ENCODE measurements at regions not wholly inside any gene's neighbourhood (a gene's known extent, or its start where the extent isn't known, plus 50 kb on each side); places are given as distances from the start of the nearest gene placed in this dataset.

DNA sequence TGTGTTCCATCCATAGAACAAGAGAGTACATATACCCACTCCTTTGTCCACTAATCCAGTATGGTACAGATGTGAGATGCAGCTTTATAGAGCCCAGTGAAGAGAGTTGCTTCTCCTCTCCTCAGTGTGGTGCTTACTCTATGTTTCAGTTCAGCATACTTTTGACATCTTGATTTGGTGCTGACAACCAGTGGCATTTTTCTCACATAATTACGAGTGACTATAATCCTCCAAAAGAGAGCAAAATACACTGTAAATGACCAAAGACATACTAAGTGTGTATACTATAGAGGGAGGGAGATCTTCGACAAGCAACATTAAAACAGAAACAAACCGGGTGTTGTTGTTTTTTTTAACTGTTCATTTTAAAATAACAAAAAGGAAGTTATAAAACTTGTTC is 191.5 kb downstream of the KLHL28 start:
- Histone ChIP-seq H3K27ac (no peak overlapping the region), H3K27me3 (no peaks in the 10 kb centered on the region), H3K36me3 (no peaks in the 10 kb centered on the region), H3K4me1 (no peaks in the 10 kb centered on the region), H3K9me3 (no peaks in the 10 kb centered on the region), H3K4me3 (no peak overlapping the region)
- intact Hi-C loops (cut with DNase I): no loop called here
- DNase-seq (peak in 1 of 4 donors; percentile 21), ATAC-seq (no peak)
- TF ChIP-seq, protein P1, sequence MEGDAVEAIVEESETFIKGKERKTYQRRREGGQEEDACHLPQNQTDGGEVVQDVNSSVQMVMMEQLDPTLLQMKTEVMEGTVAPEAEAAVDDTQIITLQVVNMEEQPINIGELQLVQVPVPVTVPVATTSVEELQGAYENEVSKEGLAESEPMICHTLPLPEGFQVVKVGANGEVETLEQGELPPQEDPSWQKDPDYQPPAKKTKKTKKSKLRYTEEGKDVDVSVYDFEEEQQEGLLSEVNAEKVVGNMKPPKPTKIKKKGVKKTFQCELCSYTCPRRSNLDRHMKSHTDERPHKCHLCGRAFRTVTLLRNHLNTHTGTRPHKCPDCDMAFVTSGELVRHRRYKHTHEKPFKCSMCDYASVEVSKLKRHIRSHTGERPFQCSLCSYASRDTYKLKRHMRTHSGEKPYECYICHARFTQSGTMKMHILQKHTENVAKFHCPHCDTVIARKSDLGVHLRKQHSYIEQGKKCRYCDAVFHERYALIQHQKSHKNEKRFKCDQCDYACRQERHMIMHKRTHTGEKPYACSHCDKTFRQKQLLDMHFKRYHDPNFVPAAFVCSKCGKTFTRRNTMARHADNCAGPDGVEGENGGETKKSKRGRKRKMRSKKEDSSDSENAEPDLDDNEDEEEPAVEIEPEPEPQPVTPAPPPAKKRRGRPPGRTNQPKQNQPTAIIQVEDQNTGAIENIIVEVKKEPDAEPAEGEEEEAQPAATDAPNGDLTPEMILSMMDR (IDR thresholded peaks at IDR 0.05): no peak

DNA sequence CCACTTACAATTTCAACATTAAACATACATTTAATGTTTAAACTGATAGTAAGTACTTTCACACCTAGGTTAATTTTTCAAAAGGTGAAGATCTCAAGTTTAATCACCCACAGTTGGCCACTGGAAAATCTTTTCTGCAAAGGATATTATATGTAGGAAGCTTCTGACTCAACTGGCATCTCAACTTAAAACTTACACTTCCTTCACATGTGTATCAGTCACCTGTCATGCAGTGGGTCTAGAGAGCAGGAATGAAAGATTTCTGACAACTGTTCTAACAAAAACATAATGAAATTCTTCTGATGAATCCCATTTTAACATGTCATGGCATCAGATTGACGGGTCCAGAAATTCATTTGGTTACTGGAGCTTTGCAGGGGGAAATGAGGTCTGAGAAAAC is 192.8 kb downstream of the KLHL28 start:
- Histone ChIP-seq H3K4me1 (no peaks in the 10 kb centered on the region), H3K27ac (no peak overlapping the region), H3K36me3 (no peaks in the 10 kb centered on the region), H3K4me3 (no peak overlapping the region), H3K9me3 (no peaks in the 10 kb centered on the region), H3K27me3 (no peaks in the 10 kb centered on the region)
- intact Hi-C loops (cut with DNase I): no loop called here
- no peak for DNase-seq
- TF ChIP-seq, protein P1 (IDR thresholded peaks at IDR 0.05): no peak
- no peak for ATAC-seq

DNA sequence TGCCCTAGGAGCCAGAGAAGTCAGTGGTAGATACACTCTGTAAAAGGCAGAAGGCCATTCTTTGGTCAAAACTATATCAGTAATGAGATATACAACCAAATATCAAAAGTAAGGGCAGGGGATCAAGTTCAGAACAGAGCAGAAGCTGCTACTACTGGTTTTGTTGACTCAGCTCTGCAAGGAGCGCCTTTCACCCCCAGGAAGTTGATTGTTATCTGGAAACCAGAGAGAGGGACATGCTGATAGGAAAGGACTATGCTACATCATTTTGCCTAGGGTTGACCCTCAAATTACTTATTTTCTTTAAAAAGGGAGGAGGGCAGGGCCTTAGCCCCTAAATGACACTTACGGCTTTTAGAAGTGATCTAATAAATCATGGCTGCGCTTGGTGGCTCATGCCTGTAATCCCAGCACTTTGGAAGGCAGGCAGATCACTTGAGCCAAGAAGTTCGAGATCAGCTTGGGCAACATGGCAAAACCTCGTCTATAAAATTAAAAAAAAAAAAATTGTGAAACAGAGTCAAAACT is 194.0 kb downstream of the KLHL28 start:
- H3K27me3 ChIP-seq: no peaks in the 10 kb centered on the region
- no peaks in the 10 kb centered on the region for H3K36me3 ChIP-seq
- no peaks in the 10 kb centered on the region for H3K9me3 ChIP-seq
- no peak for DNase-seq
- TF ChIP-seq, protein P1 (IDR thresholded peaks at IDR 0.05): no peak
- H3K4me1 ChIP-seq: no peaks in the 10 kb centered on the region
- intact Hi-C loops (cut with DNase I): no loop called here
- no peak overlapping the region for H3K27ac ChIP-seq
- no peak overlapping the region for H3K4me3 ChIP-seq
- ATAC-seq: no peak

DNA sequence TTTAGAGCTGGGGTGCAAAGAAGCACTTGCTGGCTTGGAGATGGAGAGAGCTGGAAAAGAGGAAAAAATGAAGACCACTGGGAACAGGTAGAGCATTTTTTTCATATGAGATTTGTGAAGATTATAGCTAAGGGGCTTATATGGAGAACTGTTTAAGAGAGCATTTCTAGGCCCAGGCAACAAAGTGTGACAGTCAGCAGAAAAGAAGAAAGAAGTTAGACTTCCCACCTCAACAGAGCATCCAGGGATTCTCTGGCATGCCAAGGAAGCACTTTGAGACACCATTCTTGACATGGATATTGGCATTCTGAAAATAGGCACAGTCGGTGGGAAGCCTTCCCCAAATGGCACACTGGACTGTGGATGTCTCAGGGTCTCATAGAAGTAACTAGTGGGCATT is 195.5 kb downstream of the KLHL28 start:
- TF ChIP-seq, protein P1 (IDR thresholded peaks at IDR 0.05): no peak
- DNase-seq (no peak), ATAC-seq (no peak)
- Histone ChIP-seq H3K27ac (no peak overlapping the region), H3K4me3 (no peak overlapping the region), H3K36me3 (no peaks in the 10 kb centered on the region), H3K9me3 (no peaks in the 10 kb centered on the region), H3K27me3 (no peaks in the 10 kb centered on the region), H3K4me1 (no peaks in the 10 kb centered on the region)
- intact Hi-C loops (cut with DNase I): no loop called here

DNA sequence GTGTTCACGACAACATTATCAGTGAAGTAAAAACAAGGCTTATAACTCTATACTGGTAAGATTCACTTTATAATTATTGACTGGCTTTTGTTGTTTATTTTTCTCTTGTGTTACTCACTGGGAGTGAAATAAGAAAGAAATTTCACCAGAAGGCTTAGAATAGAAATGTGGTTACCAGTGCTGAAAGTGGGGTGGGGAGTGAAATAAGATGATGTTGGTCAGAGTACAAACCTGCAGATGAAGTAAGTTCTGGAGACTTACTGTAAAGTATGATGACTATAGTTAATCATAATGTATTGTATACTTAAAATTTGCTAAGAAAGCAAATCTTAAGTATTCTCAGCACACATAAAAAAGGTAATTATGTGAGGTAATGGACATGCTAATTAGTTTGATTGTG is 198.4 kb downstream of the KLHL28 start:
- TF ChIP-seq, protein P1 (IDR thresholded peaks at IDR 0.05): no peak
- Histone ChIP-seq H3K4me1 (no peaks in the 10 kb centered on the region), H3K27ac (no peak overlapping the region), H3K4me3 (no peak overlapping the region), H3K27me3 (no peaks in the 10 kb centered on the region), H3K9me3 (no peaks in the 10 kb centered on the region), H3K36me3 (no peaks in the 10 kb centered on the region)
- intact Hi-C loops (cut with DNase I): no loop called here
- ATAC-seq (no peak), DNase-seq (no peak)
